Memory B cell (primary cell): ENCODE measurements at regions not wholly inside any gene's neighbourhood (a gene's known extent, or its start where the extent isn't known, plus 50 kb on each side); places are given as distances from the start of the nearest gene placed in this dataset.

ENCODE experiments used
- ATAC-seq: fragments of 150-1000 bp; cut with Tn5 transposase; 2 replicates; pipeline ENCODE4 v1.10.0; 2021; ENCODE audit warnings: low read depth, mild to moderate bottlenecking, moderate library complexity
- DNase-seq, 2 donors: peaks; one replicate each; pipeline ENCODE4 v3.0.0; 2022; ENCODE audit warnings: low spot score in 2 of 2
- H3K27ac Mint-ChIP-seq: one replicate; pipeline ENCODE4 v1.8.0; 2022; ENCODE audit warnings: mild to moderate bottlenecking, moderate library complexity, mixed read lengths
- H3K27me3 Mint-ChIP-seq: one replicate; pipeline ENCODE4 v1.8.0; 2022; ENCODE audit warnings: mixed read lengths
- H3K36me3 Mint-ChIP-seq: one replicate; pipeline ENCODE4 v1.8.0; 2022; ENCODE audit warnings: mild to moderate bottlenecking, mixed read lengths
- H3K4me1 Mint-ChIP-seq: one replicate; pipeline ENCODE4 v1.8.0; 2022; ENCODE audit warnings: mixed read lengths
- H3K4me3 Mint-ChIP-seq: one replicate; pipeline ENCODE4 v1.8.0; 2022; ENCODE audit warnings: mild to moderate bottlenecking, moderate library complexity, mixed read lengths
- H3K9me3 Mint-ChIP-seq: one replicate; pipeline ENCODE4 v1.8.0; 2022; ENCODE audit warnings: mixed read lengths

GRCh38 chr1:221809091-221810029, 67.5 kb upstream of the DUSP10 start:
- Mint-ChIP-seq H3K4me3 (peak overlapping the region; percentile 68), H3K9me3 (no peaks in the 10 kb centered on the region), H3K4me1 (peaks cover 36% of the 10 kb centered on the region), H3K27ac (peak overlapping the region; percentile 91), H3K27me3 (no peaks in the 10 kb centered on the region), H3K36me3 (no peaks in the 10 kb centered on the region)
- ATAC-seq (peak; percentile 57), DNase-seq (no peak)

DNA sequence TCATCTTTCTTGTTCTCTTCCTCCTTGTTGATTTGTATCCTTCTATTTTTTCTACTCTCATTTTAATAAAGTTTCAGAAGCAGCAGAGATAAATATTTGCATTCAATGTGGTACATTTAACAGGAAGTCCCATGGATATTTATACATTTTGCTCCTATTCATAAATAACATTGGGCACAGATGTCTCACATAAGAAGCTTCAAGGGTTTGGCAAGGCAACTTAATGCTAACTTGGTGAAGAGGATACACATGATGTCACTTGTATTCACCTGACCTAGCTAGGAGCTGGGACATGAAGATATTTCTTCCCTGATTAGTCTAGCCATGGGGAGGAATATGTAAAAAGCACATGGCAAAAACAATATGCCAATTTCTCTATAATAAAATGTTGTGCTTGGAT, 65.1 kb upstream of the DUSP10 start:
- DNase-seq (no peak), ATAC-seq (no peak)
- peak overlapping the region; percentile 37 for H3K27ac Mint-ChIP-seq
- H3K4me3 Mint-ChIP-seq: peak overlapping the region; percentile 22
- H3K4me1 Mint-ChIP-seq: peaks cover 33% of the 10 kb centered on the region
- no peaks in the 10 kb centered on the region for H3K27me3 Mint-ChIP-seq
- H3K36me3 Mint-ChIP-seq: no peaks in the 10 kb centered on the region
- no peaks in the 10 kb centered on the region for H3K9me3 Mint-ChIP-seq

DNA sequence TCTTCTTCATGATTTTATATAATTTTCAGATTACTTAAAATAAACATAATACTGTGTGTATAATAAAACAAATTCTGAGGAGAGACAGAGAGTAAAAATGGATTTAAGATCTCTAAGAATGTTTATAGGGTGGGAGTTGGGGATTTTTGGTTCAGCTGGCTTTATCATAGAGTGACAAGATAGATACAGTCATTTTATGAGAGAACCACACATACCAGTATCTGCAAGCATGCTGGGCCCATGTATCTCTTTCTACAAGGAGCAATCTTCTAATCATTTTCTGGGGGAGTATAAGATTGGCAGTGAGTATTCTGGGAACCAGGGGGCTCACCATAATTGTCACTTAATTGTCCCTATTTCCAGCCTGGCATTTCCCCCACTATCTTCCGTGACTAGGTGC, 64.3 kb upstream of the DUSP10 start:
- no peaks in the 10 kb centered on the region for H3K9me3 Mint-ChIP-seq
- H3K27ac Mint-ChIP-seq: peak overlapping the region; percentile 37
- H3K4me3 Mint-ChIP-seq: no peak overlapping the region

DNA sequence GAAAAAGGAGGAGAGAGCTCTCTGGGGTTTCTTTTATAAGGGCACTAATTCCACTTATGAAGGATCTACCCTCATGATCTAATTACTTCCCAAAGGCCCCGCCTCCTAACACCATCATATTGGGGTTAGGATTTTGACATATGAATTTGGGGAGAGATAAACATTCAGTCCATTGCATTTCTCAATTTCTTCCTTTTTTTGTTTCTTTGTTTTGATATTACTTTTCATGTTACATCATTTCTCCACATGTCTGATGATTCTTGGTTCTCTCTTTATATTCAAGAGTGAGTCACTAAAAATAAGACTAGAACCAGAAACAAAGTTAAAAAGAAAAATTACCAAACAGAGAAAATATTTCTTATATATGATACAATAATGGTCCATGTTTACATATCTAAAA, 63.2 kb upstream of the DUSP10 start:
- Mint-ChIP-seq H3K36me3 (peaks cover 1% of the 10 kb centered on the region), H3K4me3 (no peak overlapping the region), H3K9me3 (peaks cover 2% of the 10 kb centered on the region), H3K4me1 (peaks cover 22% of the 10 kb centered on the region), H3K27ac (no peak overlapping the region), H3K27me3 (no peaks in the 10 kb centered on the region)
- DNase-seq (no peak), ATAC-seq (no peak)

More for the DNA sequence above, 64.3 kb upstream of the DUSP10 start:
- Mint-ChIP-seq H3K36me3 (no peaks in the 10 kb centered on the region), H3K27me3 (no peaks in the 10 kb centered on the region), H3K4me1 (peaks cover 30% of the 10 kb centered on the region)
- ATAC-seq (no peak), DNase-seq (no peak)

- DNase-seq (no peak), ATAC-seq (no peak)
- Mint-ChIP-seq H3K4me1 (peaks cover 17% of the 10 kb centered on the region), H3K9me3 (peaks cover 4% of the 10 kb centered on the region), H3K36me3 (peaks cover 4% of the 10 kb centered on the region), H3K27me3 (no peaks in the 10 kb centered on the region), H3K27ac (no peak overlapping the region), H3K4me3 (no peak overlapping the region)
These were observed 62.4 kb upstream of the DUSP10 start for GRCh38 chr1:221804303-221804702.

DNA sequence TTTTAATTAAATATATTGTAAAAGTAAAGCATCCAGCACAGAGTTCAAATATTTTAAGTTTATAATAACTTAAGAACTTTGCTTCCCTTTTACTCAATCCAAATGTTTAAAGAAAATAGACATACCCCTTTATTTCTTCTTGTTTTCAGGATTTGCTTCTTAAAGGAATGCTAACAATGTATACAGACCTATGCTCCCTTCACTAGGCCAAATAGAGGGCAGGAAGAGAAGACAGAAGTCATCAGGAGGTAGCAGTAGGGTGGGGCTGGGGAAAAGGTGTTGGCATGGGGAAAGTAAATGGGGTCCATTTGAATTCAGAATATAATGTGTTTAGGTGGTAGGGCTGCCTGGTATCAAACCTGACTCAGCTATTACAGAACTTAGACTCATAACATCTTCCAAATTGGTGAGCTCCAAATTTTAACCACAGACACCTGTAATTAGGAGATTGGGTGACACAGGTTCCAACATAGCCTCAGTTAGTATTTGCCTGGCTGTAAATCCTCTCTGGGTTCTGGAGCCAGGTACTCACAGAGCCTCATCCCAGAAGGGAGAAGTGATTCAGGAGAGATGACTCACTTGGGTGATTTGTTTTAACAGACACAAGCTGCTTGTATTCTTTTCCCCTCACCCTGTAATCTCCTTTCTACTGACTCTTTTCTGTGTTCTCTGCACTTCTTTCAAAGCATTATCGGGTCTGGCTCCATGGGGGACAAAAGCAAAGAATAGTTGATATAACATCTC, 60.1 kb upstream of the DUSP10 start:
- Mint-ChIP-seq H3K27me3 (no peaks in the 10 kb centered on the region), H3K9me3 (peaks cover 4% of the 10 kb centered on the region), H3K4me3 (no peak overlapping the region), H3K36me3 (peaks cover 4% of the 10 kb centered on the region), H3K27ac (no peak overlapping the region), H3K4me1 (peaks cover 6% of the 10 kb centered on the region)
- DNase-seq (no peak), ATAC-seq (no peak)

- Mint-ChIP-seq H3K36me3 (peaks cover 4% of the 10 kb centered on the region), H3K9me3 (peaks cover 4% of the 10 kb centered on the region), H3K27me3 (no peaks in the 10 kb centered on the region), H3K27ac (no peak overlapping the region), H3K4me3 (no peak overlapping the region), H3K4me1 (peaks cover 2% of the 10 kb centered on the region)
- ATAC-seq: no peak
- DNase-seq: no peak
These were observed 59.4 kb upstream of the DUSP10 start for GRCh38 chr1:221801251-221801661.

- Mint-ChIP-seq H3K4me3 (no peak overlapping the region), H3K9me3 (peaks cover 4% of the 10 kb centered on the region), H3K36me3 (peaks cover 4% of the 10 kb centered on the region), H3K4me1 (peaks cover 2% of the 10 kb centered on the region), H3K27ac (no peak overlapping the region), H3K27me3 (no peaks in the 10 kb centered on the region)
- ATAC-seq (no peak), DNase-seq (no peak)
These were observed 58.9 kb upstream of the DUSP10 start for GRCh38 chr1:221800831-221801230.

DNA sequence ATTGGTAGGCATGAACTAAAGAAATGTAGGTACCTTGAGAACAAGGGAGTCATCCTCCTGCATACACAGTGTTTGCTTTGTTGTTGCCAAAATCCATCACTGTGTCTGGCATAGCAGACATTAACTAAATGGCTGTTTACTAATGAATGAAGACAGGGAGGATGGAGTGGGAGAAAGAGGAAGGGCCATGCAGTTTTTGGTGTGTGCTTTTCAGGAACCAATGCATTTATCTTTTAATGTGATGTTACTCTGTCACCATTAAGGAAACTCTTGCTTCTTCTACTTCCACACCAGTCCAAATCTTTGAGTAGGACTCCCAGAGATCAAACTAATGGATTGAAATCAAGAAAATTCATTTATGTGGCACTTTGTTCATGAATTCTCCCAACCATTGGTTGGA, 55.6 kb upstream of the DUSP10 start:
- DNase-seq (no peak), ATAC-seq (no peak)
- Mint-ChIP-seq H3K4me1 (peaks cover 29% of the 10 kb centered on the region), H3K27me3 (no peaks in the 10 kb centered on the region), H3K27ac (no peak overlapping the region), H3K9me3 (peaks cover 4% of the 10 kb centered on the region), H3K36me3 (peaks cover 5% of the 10 kb centered on the region), H3K4me3 (no peak overlapping the region)

GRCh38 chr1:221796700-221797099, 54.8 kb upstream of the DUSP10 start:
- no peak for ATAC-seq
- H3K9me3 Mint-ChIP-seq: peaks cover 4% of the 10 kb centered on the region
- no peak overlapping the region for H3K4me3 Mint-ChIP-seq
- peak overlapping the region; percentile 81 for H3K27ac Mint-ChIP-seq
- H3K4me1 Mint-ChIP-seq: peaks cover 31% of the 10 kb centered on the region
- DNase-seq: no peak
- H3K36me3 Mint-ChIP-seq: peaks cover 5% of the 10 kb centered on the region
- no peaks in the 10 kb centered on the region for H3K27me3 Mint-ChIP-seq

DNA sequence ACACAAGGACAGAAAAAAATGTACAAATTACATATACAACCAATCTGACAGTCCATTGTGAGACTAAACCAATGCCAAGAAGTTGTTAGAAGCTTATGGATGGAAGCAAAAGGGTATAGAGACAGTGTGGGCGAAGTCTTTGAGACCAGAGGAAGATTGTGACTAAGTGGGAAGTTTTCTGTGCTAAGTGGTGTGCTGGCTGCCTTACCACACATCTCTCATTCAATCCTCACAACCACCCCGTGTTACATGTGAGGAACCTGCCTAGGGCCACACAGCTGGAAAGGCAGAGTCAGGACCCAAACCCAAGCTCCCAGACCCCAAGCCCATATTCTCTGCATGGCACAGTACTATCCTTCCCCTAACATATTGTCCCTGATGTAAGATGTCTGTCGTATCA, 53.5 kb upstream of the DUSP10 start:
- no peak for DNase-seq
- no peak for ATAC-seq
- H3K9me3 Mint-ChIP-seq: peaks cover 2% of the 10 kb centered on the region
- H3K27me3 Mint-ChIP-seq: no peaks in the 10 kb centered on the region
- peaks cover 5% of the 10 kb centered on the region for H3K36me3 Mint-ChIP-seq
- H3K27ac Mint-ChIP-seq: peak overlapping the region; percentile 99
- peaks cover 31% of the 10 kb centered on the region for H3K4me1 Mint-ChIP-seq
- no peak overlapping the region for H3K4me3 Mint-ChIP-seq

DNA sequence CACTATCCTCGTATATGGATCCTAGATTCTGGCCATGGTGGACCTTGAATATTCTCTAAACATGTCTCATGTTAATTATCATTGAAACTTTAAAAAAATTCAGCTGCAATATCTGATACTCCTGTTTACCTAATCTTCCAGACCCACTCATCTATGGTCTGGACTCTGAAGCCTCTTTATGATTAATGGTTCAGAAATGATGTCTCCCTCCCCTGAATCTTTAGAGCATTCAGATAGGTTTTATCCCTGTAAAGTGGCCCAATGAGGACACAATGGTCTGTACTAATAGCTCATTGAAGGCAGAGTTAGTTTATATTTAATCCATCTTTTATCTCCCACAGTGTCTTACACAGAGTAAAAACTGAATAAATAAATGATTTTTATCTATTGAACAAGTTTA, 53.0 kb upstream of the DUSP10 start:
- DNase-seq (no peak), ATAC-seq (no peak)
- peaks cover 31% of the 10 kb centered on the region for H3K4me1 Mint-ChIP-seq
- H3K27ac Mint-ChIP-seq: peak overlapping the region; percentile 99
- peaks cover 1% of the 10 kb centered on the region for H3K9me3 Mint-ChIP-seq
- no peak overlapping the region for H3K4me3 Mint-ChIP-seq
- H3K27me3 Mint-ChIP-seq: no peaks in the 10 kb centered on the region
- peaks cover 4% of the 10 kb centered on the region for H3K36me3 Mint-ChIP-seq

DNA sequence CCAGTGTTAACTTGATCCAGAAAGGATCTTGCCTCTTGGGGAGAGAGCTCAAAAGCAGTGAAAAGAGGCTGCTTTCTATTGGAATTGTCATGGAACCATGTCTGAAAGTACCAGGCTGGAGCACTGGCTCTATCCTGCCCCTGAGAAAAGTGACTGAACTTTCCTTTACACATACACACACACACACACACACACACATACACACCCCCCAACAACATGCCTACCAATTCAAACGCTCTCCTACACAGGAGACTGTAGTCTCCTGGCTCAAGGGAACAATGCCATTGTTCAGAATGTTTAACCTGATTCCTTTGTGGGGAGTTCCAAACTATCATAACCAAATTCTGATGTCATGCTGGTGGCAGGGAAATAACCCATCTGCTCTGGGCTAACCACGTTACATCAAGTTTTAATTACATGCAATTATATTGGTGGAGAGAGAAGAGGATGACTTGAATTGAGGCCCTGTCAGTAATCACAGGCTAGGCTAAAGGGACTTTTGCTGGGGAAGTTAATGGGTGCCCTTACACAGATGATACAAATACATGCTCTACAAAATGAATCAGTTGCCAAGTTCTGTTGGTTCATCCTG, 52.3 kb upstream of the DUSP10 start:
- Mint-ChIP-seq H3K4me1 (peaks cover 31% of the 10 kb centered on the region), H3K36me3 (peaks cover 1% of the 10 kb centered on the region), H3K27ac (peak overlapping the region; percentile 99), H3K4me3 (peak overlapping the region; percentile 60), H3K27me3 (no peaks in the 10 kb centered on the region), H3K9me3 (no peaks in the 10 kb centered on the region)
- DNase-seq (peak; percentile 56 to 62), ATAC-seq (peak; percentile 80)
